T-helper 2 cell treated with Interferon-gamma antibody and Interleukin-4, amounts not matched to agents 5 μg/mL and 100 μg/mL, for 36 hours (primary cell): ENCODE measurements at regions not wholly inside any gene's neighbourhood (a gene's known extent, or its start where the extent isn't known, plus 50 kb on each side); places are given as distances from the start of the nearest gene placed in this dataset.

Experiments
- DNase-seq: peaks from one replicate; pipeline ENCODE4 v3.0.0; 2021; ENCODE audit warnings: low spot score
- H3K27ac Mint-ChIP-seq: one replicate; pipeline ENCODE4 v1.8.0; 2021; ENCODE audit warnings: mild to moderate bottlenecking, mixed read lengths
- H3K27me3 Mint-ChIP-seq: one replicate; pipeline ENCODE4 v1.8.0; 2021; ENCODE audit warnings: low read depth, mixed read lengths
- H3K36me3 Mint-ChIP-seq: one replicate; pipeline ENCODE4 v1.8.0; 2021; ENCODE audit warnings: low read depth, mixed read lengths
- H3K4me1 Mint-ChIP-seq: one replicate; pipeline ENCODE4 v1.8.0; 2021; ENCODE audit warnings: low read depth, mixed read lengths
- H3K4me3 Mint-ChIP-seq: one replicate; pipeline ENCODE4 v1.8.0; 2022; ENCODE audit warnings: mild to moderate bottlenecking, moderate library complexity, mixed read lengths
- H3K9me3 Mint-ChIP-seq: one replicate; pipeline ENCODE4 v1.8.0; 2021; ENCODE audit warnings: mixed read lengths

GRCh38 chr14:83384253-83384652, 1850.6 kb upstream of the SEL1L start:
- DNase-seq = no peak
- H3K36me3 Mint-ChIP-seq = no peaks in the 10 kb centered on the region
- no peak overlapping the region for H3K4me3 Mint-ChIP-seq
- no peaks in the 10 kb centered on the region for H3K4me1 Mint-ChIP-seq
- H3K27me3 Mint-ChIP-seq = no peaks in the 10 kb centered on the region
- H3K9me3 Mint-ChIP-seq = peaks cover 52% of the 10 kb centered on the region
- H3K27ac Mint-ChIP-seq = no peak overlapping the region

- H3K4me1 Mint-ChIP-seq = no peaks in the 10 kb centered on the region
- DNase-seq = no peak
- H3K27ac Mint-ChIP-seq = no peak overlapping the region
- H3K27me3 Mint-ChIP-seq = no peaks in the 10 kb centered on the region
- peaks cover 11% of the 10 kb centered on the region for H3K9me3 Mint-ChIP-seq
- no peak overlapping the region for H3K4me3 Mint-ChIP-seq
- H3K36me3 Mint-ChIP-seq = no peaks in the 10 kb centered on the region
Observed at GRCh38 chr14:83395321-83395720, 1861.7 kb upstream of the SEL1L start.

DNA sequence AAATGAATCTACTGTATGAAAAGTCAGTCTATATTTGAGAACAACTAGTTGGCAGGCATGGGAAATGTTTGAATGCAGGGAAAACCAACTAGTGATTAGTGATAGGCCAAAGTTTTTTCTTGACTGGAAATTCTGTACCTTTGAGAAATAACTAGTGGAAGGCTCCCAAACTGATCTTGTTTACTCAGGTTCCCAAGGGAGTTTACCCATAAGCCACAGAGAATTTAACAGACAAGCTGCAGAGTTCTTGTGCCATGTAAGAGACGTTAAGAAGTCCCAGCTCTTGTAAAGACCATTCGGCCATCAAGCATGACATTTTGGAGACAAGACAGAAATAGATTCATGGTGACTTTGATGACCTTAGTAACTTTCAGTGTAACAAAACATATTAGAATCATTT, 1882.8 kb upstream of the SEL1L start:
- Mint-ChIP-seq H3K27ac (no peak overlapping the region), H3K9me3 (peaks cover 22% of the 10 kb centered on the region), H3K4me1 (no peaks in the 10 kb centered on the region), H3K27me3 (no peaks in the 10 kb centered on the region), H3K4me3 (no peak overlapping the region), H3K36me3 (no peaks in the 10 kb centered on the region)
- DNase-seq = no peak

- Mint-ChIP-seq H3K27me3 (no peaks in the 10 kb centered on the region), H3K36me3 (no peaks in the 10 kb centered on the region), H3K27ac (no peak overlapping the region), H3K4me1 (no peaks in the 10 kb centered on the region), H3K4me3 (no peak overlapping the region), H3K9me3 (peaks cover 15% of the 10 kb centered on the region)
- no peak for DNase-seq
Observed at GRCh38 chr14:83419420-83419819, 1885.8 kb upstream of the SEL1L start.

GRCh38 chr14:83421711-83422110, 1888.1 kb upstream of the SEL1L start:
- no peak for DNase-seq
- Mint-ChIP-seq H3K27me3 (no peaks in the 10 kb centered on the region), H3K9me3 (peaks cover 15% of the 10 kb centered on the region), H3K4me3 (no peak overlapping the region), H3K36me3 (no peaks in the 10 kb centered on the region), H3K4me1 (no peaks in the 10 kb centered on the region), H3K27ac (no peak overlapping the region)

DNA sequence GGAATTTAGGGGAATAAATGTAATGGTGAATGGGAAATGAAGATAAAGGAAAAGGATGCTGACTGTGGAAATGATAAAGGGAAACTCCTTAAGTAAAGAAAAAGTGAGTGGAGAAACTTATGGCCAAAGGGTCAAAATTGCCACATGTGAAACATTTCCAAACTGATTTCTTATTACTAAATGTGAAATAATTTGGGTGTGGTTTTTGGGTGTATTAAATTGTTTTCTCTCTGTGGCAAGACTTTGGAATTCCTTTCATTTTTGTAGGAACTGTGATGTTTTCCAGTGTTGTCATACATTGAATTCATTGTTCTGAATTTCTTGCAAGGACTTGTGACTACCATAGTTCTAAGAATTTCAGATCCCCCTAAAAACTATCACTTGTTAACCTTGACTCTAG, 1891.5 kb upstream of the SEL1L start:
- no peak overlapping the region for H3K4me3 Mint-ChIP-seq
- H3K4me1 Mint-ChIP-seq = no peaks in the 10 kb centered on the region
- H3K9me3 Mint-ChIP-seq = peaks cover 22% of the 10 kb centered on the region
- no peak overlapping the region for H3K27ac Mint-ChIP-seq
- no peaks in the 10 kb centered on the region for H3K27me3 Mint-ChIP-seq
- no peak for DNase-seq
- no peaks in the 10 kb centered on the region for H3K36me3 Mint-ChIP-seq

- Mint-ChIP-seq H3K27me3 (no peaks in the 10 kb centered on the region), H3K4me3 (no peak overlapping the region), H3K9me3 (peaks cover 22% of the 10 kb centered on the region), H3K36me3 (no peaks in the 10 kb centered on the region), H3K4me1 (no peaks in the 10 kb centered on the region), H3K27ac (no peak overlapping the region)
- DNase-seq = no peak
Observed at GRCh38 chr14:83425706-83426105, 1892.1 kb upstream of the SEL1L start.

DNA sequence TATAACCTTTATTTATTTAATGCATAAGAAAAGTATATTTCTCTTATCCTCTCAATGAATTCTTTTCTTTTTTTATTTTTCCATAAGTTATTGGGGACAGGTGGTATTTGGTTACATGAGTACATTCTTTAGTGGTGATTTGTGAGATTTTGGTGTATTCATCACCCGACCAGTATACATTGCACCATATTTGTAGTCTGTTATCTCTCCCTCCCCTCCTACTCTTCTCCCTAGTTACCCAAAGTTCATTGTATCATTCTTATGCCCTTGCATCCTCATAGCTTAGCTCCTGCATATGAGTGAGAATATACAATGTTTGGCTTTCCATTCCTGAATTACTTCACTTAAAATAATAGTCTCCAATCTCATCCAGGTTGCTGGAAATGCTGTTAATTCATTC, 1900.0 kb upstream of the SEL1L start:
- no peaks in the 10 kb centered on the region for H3K4me1 Mint-ChIP-seq
- no peaks in the 10 kb centered on the region for H3K27me3 Mint-ChIP-seq
- DNase-seq = no peak
- H3K27ac Mint-ChIP-seq = no peak overlapping the region
- no peaks in the 10 kb centered on the region for H3K36me3 Mint-ChIP-seq
- peaks cover 38% of the 10 kb centered on the region for H3K9me3 Mint-ChIP-seq
- H3K4me3 Mint-ChIP-seq = no peak overlapping the region

DNA sequence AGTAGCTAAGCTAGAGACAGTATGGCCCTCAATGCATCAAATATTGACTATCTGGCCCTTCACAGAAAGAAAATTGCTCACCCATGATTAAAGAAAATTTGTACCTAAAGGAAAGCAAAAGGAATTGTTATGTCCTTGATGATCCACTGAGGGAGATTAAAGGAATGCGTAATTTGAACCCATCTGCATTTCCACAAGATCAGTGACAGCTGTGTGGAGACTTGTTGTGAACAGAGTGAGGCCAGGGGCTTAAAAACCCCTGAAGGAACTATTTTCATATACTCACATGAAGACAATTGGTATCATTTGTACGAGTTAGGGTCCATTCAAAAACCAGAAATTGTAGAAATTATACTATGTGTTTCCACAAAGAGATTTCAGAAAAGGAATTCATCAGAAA, 1908.1 kb upstream of the SEL1L start:
- H3K9me3 Mint-ChIP-seq = peaks cover 30% of the 10 kb centered on the region
- no peak overlapping the region for H3K4me3 Mint-ChIP-seq
- H3K36me3 Mint-ChIP-seq = no peaks in the 10 kb centered on the region
- DNase-seq = no peak
- H3K27ac Mint-ChIP-seq = no peak overlapping the region
- no peaks in the 10 kb centered on the region for H3K4me1 Mint-ChIP-seq
- no peaks in the 10 kb centered on the region for H3K27me3 Mint-ChIP-seq

GRCh38 chr14:83455561-83455960, 1921.9 kb upstream of the SEL1L start:
- Mint-ChIP-seq H3K4me3 (no peak overlapping the region), H3K9me3 (peaks cover 47% of the 10 kb centered on the region), H3K27me3 (no peaks in the 10 kb centered on the region), H3K27ac (no peak overlapping the region), H3K4me1 (no peaks in the 10 kb centered on the region), H3K36me3 (no peaks in the 10 kb centered on the region)
- no peak for DNase-seq

- H3K4me1 Mint-ChIP-seq = no peaks in the 10 kb centered on the region
- H3K27me3 Mint-ChIP-seq = no peaks in the 10 kb centered on the region
- no peaks in the 10 kb centered on the region for H3K36me3 Mint-ChIP-seq
- no peak overlapping the region for H3K4me3 Mint-ChIP-seq
- peaks cover 23% of the 10 kb centered on the region for H3K9me3 Mint-ChIP-seq
- DNase-seq = no peak
- H3K27ac Mint-ChIP-seq = no peak overlapping the region
Observed at GRCh38 chr14:83461521-83461920, 1927.9 kb upstream of the SEL1L start.

GRCh38 chr14:83462759-83463158, 1929.1 kb upstream of the SEL1L start:
- peaks cover 18% of the 10 kb centered on the region for H3K9me3 Mint-ChIP-seq
- no peak overlapping the region for H3K4me3 Mint-ChIP-seq
- no peaks in the 10 kb centered on the region for H3K4me1 Mint-ChIP-seq
- no peak for DNase-seq
- H3K27me3 Mint-ChIP-seq = no peaks in the 10 kb centered on the region
- H3K27ac Mint-ChIP-seq = no peak overlapping the region
- H3K36me3 Mint-ChIP-seq = no peaks in the 10 kb centered on the region

DNA sequence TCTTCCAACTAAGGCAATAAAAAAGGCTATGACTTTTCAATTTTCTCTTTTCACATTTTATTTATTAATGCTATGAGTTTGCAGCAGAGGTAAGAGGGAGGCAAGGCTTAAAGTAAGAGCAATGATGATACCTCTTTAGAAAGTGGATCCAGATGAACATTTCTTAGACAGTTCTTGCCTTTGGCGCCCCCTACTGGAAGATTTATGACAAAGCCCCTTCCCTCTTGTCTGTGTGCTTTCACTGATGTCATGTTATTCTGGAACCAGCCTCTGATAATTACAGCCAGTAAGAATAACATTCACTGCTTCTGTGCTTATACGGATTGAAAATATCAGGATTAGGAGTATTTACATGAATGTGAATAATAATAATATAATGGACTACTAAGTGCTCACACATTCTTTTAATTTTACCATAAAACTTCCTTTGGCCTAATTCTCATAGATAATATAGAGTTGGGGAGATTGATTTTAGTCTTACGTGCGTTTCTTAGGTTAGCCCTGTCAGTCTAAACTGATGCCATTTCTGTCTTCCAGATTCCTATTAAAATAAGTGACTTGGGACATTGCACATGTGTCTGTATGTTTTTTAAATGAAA, 1929.9 kb upstream of the SEL1L start:
- DNase-seq = no peak
- Mint-ChIP-seq H3K4me1 (no peaks in the 10 kb centered on the region), H3K9me3 (peaks cover 11% of the 10 kb centered on the region), H3K36me3 (no peaks in the 10 kb centered on the region), H3K4me3 (no peak overlapping the region), H3K27me3 (no peaks in the 10 kb centered on the region), H3K27ac (no peak overlapping the region)

- Mint-ChIP-seq H3K4me3 (no peak overlapping the region), H3K4me1 (no peaks in the 10 kb centered on the region), H3K9me3 (peaks cover 12% of the 10 kb centered on the region), H3K27ac (no peak overlapping the region), H3K36me3 (no peaks in the 10 kb centered on the region), H3K27me3 (no peaks in the 10 kb centered on the region)
- DNase-seq = no peak
Observed at GRCh38 chr14:83467811-83468210, 1934.2 kb upstream of the SEL1L start.

DNA sequence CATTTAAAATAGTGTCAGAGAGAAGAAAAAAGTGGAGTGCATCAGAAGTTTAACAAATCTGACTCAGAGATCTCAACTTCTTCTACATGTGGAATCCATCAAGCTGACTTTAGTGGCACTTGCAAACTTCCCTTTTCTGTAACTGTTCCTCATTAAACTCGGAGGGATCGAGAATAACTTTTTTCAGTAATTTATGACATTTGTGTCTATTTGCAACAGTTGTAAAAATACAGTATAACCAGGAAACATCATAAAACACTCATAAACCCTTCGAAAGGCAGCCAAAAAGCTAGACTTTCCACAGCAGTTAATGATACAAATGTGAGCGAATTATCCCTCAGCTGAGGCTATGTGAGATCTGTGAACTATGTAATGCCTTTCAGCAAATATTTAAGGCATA, 1936.8 kb upstream of the SEL1L start:
- Mint-ChIP-seq H3K9me3 (peaks cover 25% of the 10 kb centered on the region), H3K4me1 (no peaks in the 10 kb centered on the region), H3K36me3 (no peaks in the 10 kb centered on the region), H3K27ac (no peak overlapping the region), H3K27me3 (no peaks in the 10 kb centered on the region), H3K4me3 (no peak overlapping the region)
- DNase-seq = no peak
